Smooth muscle cell (in vitro differentiated cells): ENCODE measurements at regions not wholly inside any gene's neighbourhood (a gene's known extent, or its start where the extent isn't known, plus 50 kb on each side); places are given as distances from the start of the nearest gene placed in this dataset.

Experiments used
- DNase-seq: peaks from one replicate; lab custom pipeline; 2025; ENCODE audit not compliant: unreplicated experiment; lab: John Stamatoyannopoulos, UW
- H2AFZ ChIP-seq: fragments of 200-600 bp; sonication (generic); 2 replicates; pipeline ENCODE4 v1.6.0; 2016; ENCODE audit warnings: antibody characterized with exemption, low read depth, mild to moderate bottlenecking
- H3F3A ChIP-seq: fragments of 200-600 bp; sonication (generic); 2 replicates; pipeline ENCODE4 v1.6.0; 2017; ENCODE audit warnings: antibody characterized with exemption, low read depth
- H3K27ac ChIP-seq: fragments of 200-600 bp; sonication (generic); 2 replicates; pipeline ENCODE4 v1.5.1; 2016; ENCODE audit warnings: low read depth, mild to moderate bottlenecking
- H3K27me3 ChIP-seq: fragments of 200-600 bp; sonication (generic); 2 replicates; pipeline ENCODE4 v1.6.1; 2016; ENCODE audit warnings: low read depth, mild to moderate bottlenecking
- H3K36me3 ChIP-seq: fragments of 200-600 bp; sonication (generic); 2 replicates; pipeline ENCODE4 v1.5.1; 2016; ENCODE audit warnings: low read depth
- H3K4me1 ChIP-seq: fragments of 200-600 bp; sonication (generic); 2 replicates; pipeline ENCODE4 v1.5.1; 2016; ENCODE audit warnings: low read depth
- H3K4me2 ChIP-seq: fragments of 200-600 bp; sonication (generic); 2 replicates; pipeline ENCODE4 v1.6.0; 2016; ENCODE audit warnings: mild to moderate bottlenecking
- H3K4me3 ChIP-seq: fragments of 200-600 bp; sonication (generic); 2 replicates; pipeline ENCODE4 v1.5.1; 2016; ENCODE audit warnings: mild to moderate bottlenecking
- H3K79me2 ChIP-seq: fragments of 200-600 bp; sonication (generic); 2 replicates; pipeline ENCODE4 v1.6.0; 2016; ENCODE audit warnings: low read depth, mild to moderate bottlenecking
- H3K9ac ChIP-seq: fragments of 200-600 bp; sonication (generic); 2 replicates; pipeline ENCODE4 v1.6.0; 2016; ENCODE audit warnings: low read depth
- H3K9me3 ChIP-seq: fragments of 200-600 bp; sonication (generic); replicated peaks from 2 replicates; pipeline ENCODE4 v1.5.1; 2016; ENCODE audit warnings: low read depth
- H4K20me1 ChIP-seq: fragments of 200-600 bp; sonication (generic); 2 replicates; pipeline ENCODE4 v1.6.0; 2016; ENCODE audit warnings: low read depth
- CTCF ChIP-seq: fragments of 200-600 bp; sonication (generic); IDR thresholded peaks from 2 replicates; pipeline ENCODE4 v1.5.1; 2017; ENCODE audit warnings: borderline replicate concordance, mild to moderate bottlenecking, antibody characterized with exemption; ENCODE audit not compliant: insufficient read depth, poor library complexity, severe bottlenecking
- WGBS: methylation state at CpG from one replicate; pipeline ENCODE4 v1.1.7; 2016; ENCODE audit warnings: low lambda C conversion rate; 5-methylcytosine and 5-hydroxymethylcytosine counted together

GRCh38 chr18:10239991-10240634 is 214.3 kb upstream of the APCDD1 start:
- Histone ChIP-seq H3K4me1 (no peaks in the 10 kb centered on the region), H3K27me3 (no peaks in the 10 kb centered on the region), H3K4me3 (no peak overlapping the region), H3K9me3 (no peaks in the 10 kb centered on the region), H4K20me1 (no peaks in the 10 kb centered on the region), H3F3A (peaks cover 4% of the 10 kb centered on the region), H3K36me3 (no peaks in the 10 kb centered on the region), H3K79me2 (no peaks in the 10 kb centered on the region), H3K4me2 (no peak overlapping the region), H3K27ac (no peak overlapping the region), H2AFZ (no peak overlapping the region), H3K9ac (no peak overlapping the region)
- WGBS, result 82% methylated on average over 5 of the region's 5 CpGs
- no peak for TF ChIP-seq CTCF
- DNase-seq, result no peak

- Histone ChIP-seq H3K27me3 (no peaks in the 10 kb centered on the region), H3F3A (peaks cover 4% of the 10 kb centered on the region), H3K27ac (no peak overlapping the region), H3K9ac (no peak overlapping the region), H3K4me2 (no peak overlapping the region), H2AFZ (no peak overlapping the region), H3K9me3 (no peaks in the 10 kb centered on the region), H3K4me1 (no peaks in the 10 kb centered on the region), H3K4me3 (no peak overlapping the region), H3K36me3 (no peaks in the 10 kb centered on the region), H4K20me1 (no peaks in the 10 kb centered on the region), H3K79me2 (no peaks in the 10 kb centered on the region)
- WGBS, result 100% methylated on average over 2 of the region's 2 CpGs
- DNase-seq, result no peak
- no peak for TF ChIP-seq CTCF
These were observed 213.5 kb upstream of the APCDD1 start for GRCh38 chr18:10240973-10241372.

GRCh38 chr18:10241579-10241978 is 212.9 kb upstream of the APCDD1 start:
- 77% methylated on average over 1 of the region's 1 CpG for WGBS
- TF ChIP-seq CTCF, result no peak
- H2AFZ ChIP-seq, result no peak overlapping the region

More at GRCh38 chr18:10241579-10241978, 212.9 kb upstream of the APCDD1 start:
- Histone ChIP-seq H3K4me2 (no peak overlapping the region), H3F3A (peaks cover 4% of the 10 kb centered on the region), H3K36me3 (no peaks in the 10 kb centered on the region), H3K4me3 (no peak overlapping the region), H3K79me2 (no peaks in the 10 kb centered on the region), H3K4me1 (no peaks in the 10 kb centered on the region), H3K9ac (no peak overlapping the region), H3K27ac (no peak overlapping the region), H4K20me1 (no peaks in the 10 kb centered on the region), H3K9me3 (no peaks in the 10 kb centered on the region), H3K27me3 (no peaks in the 10 kb centered on the region)
- DNase-seq, result no peak
